ENCODE measurements at regions not wholly inside any gene's neighbourhood (a gene's known extent, or its start where the extent isn't known, plus 50 kb on each side); places are given as distances from the start of the nearest gene placed in this dataset.
"Not testable (repeated sequence)": the region's sequence is repeated elsewhere in the genome, so short reads cannot be mapped to it uniquely, and the experiment has no call there.

DNA sequence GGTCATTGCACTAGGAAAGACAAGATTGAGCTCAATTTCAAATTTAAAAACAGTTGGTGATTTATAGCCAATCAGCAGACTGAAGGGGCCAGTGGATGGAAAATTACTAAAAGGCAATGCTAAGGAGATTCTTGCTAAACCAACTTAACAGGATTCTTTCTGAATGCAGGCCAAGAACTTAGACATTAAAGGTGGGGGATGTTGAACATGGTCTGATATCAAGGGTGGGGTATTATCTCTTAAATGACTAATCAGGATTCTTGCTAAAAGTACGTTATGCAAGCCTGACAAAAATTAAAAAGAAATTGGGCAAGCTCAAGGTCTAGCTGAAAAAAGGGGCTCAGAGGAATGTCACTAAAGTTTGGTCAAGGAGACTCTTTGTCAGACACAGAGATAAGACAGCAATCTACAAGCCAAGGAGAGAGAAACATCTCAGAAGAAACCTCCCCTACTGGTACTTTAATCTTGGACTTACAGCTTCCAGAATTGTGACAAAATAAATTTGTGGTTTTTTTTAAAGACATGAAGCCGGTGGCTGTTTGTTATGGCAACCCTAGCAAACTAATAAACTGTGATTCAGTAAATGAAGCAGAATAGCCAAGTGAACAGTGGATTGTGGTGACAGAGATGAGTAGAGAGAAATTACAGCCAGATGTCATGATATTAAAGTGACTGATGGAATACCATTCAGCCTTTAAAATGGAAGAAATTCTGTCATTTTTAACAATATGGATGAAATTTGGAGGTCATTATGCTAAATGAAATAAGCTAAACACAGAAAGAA, 120.3 kb upstream of the KLHL4 start:
- no peak for DNase-seq (ENCODE audit: insufficient read length, low spot score)
- FAIRE-seq: no peak
- TF ChIP-seq, protein P1, sequence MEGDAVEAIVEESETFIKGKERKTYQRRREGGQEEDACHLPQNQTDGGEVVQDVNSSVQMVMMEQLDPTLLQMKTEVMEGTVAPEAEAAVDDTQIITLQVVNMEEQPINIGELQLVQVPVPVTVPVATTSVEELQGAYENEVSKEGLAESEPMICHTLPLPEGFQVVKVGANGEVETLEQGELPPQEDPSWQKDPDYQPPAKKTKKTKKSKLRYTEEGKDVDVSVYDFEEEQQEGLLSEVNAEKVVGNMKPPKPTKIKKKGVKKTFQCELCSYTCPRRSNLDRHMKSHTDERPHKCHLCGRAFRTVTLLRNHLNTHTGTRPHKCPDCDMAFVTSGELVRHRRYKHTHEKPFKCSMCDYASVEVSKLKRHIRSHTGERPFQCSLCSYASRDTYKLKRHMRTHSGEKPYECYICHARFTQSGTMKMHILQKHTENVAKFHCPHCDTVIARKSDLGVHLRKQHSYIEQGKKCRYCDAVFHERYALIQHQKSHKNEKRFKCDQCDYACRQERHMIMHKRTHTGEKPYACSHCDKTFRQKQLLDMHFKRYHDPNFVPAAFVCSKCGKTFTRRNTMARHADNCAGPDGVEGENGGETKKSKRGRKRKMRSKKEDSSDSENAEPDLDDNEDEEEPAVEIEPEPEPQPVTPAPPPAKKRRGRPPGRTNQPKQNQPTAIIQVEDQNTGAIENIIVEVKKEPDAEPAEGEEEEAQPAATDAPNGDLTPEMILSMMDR (IDR thresholded peaks at IDR 0.05; ENCODE audit: insufficient read depth, missing control alignments): no peak

DNA sequence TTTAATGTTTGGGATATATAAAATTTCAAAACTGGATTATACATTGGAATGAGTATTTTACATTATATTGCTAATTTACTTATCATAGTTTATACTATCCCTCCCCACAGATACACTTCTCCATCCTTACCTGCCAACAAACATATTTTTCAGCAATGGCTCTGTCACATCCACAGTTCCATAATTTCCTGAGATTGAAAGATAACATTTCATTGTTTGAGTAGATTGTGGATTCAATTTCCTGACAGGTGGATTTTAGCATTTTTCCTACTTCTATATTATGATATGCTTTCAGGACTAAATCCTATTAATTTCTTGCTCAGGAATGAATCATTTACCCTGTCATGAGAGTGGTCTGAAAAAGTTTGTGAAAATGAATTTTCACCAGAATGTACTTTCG, 115.3 kb upstream of the KLHL4 start:
- TF ChIP-seq, protein P1 (IDR thresholded peaks at IDR 0.05; ENCODE audit: insufficient read depth, missing control alignments): no peak
- no peak for DNase-seq (ENCODE audit: insufficient read length, low spot score)
- peak; percentile 78 for FAIRE-seq

GRCh38 chrX:87403551-87403950, 114.1 kb upstream of the KLHL4 start:
- no peak for FAIRE-seq
- no peak for DNase-seq (ENCODE audit: insufficient read length, low spot score)
- TF ChIP-seq, protein P1 (IDR thresholded peaks at IDR 0.05; ENCODE audit: insufficient read depth, missing control alignments): no peak

DNA sequence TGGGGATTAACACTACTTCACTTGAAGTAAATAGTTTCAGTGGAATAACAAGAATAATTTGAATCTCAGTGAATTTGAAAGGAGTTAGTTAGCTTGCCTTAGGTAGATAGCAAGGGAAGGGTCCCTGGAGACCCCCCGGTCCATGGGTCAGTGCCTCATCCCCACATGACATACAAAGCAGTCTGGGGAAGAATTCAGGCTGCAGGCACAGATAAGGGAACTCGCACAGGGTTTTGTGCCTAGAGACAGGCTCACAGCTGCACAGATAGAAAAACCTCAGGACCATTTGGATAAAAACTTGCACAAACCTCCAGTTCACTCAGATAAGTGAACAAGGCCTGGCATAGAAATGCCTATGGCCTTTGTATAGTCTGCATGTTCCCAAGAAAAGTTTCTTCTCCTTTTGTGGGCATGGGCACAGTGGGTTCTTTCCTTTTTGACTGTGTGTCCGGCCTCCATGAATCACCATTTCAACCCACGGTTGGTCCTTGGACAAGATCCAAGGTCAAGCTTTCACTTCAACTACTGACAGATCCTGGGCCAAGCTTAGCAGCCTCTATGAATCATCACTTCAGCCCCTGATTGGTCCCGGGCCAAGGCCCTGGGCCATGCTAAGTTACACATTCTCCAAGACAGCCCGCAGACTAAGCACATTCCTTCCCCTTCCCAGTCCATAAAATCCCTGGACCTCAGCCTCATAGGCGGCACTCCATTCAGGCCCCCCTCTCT, 108.3 kb upstream of the KLHL4 start:
- TF ChIP-seq, protein P1 (IDR thresholded peaks at IDR 0.05; ENCODE audit: insufficient read depth, missing control alignments): no peak
- DNase-seq (ENCODE audit: insufficient read length, low spot score): no peak
- FAIRE-seq: no peak

DNA sequence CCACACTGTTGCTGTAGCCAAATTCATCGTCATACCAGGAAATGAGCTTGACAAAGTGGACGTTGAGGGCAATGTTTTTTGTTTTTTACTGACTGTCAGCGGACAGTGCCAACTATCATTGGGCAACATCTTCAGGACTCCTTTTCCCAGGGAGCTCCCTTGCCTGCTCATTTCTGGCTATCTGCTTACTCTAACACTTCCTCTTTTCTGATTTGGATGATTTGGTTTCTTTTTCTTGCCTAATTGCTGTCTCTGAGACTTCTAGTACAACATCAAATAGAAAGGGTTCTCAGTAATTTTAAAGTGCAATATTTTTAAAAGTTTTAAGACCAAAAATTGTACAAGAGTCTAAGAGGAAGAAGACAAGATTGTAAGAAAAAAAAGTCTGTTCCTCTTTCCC, 92.0 kb upstream of the KLHL4 start:
- TF ChIP-seq, protein P1 (IDR thresholded peaks at IDR 0.05; ENCODE audit: insufficient read depth, missing control alignments): no peak
- DNase-seq (ENCODE audit: insufficient read length, low spot score) (no peak), FAIRE-seq (no peak)

DNA sequence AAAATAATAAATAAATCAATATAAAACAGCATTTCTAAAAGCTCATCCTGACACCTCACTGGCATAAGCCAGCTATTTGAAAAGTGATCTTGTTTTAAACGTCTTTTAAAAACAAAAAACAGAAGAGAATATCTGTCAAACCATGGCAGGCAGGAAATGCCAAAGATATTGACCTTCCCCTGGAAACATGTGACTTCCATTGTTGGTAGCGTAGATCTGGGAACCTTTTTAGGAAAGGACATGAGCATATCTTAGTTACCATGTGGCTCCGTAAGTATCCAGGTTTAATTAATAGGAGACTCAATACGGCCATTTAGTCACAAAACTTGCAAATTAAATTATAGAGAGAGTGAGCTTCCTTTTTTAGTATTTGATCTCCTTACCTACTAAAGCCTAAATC, 83.0 kb upstream of the KLHL4 start:
- TF ChIP-seq, protein P1 (IDR thresholded peaks at IDR 0.05; ENCODE audit: insufficient read depth, missing control alignments): no peak
- DNase-seq (ENCODE audit: insufficient read length, low spot score) (no peak), FAIRE-seq (no peak)

- DNase-seq (ENCODE audit: insufficient read length, low spot score); FAIRE-seq: not testable (repeated sequence)
Measured at GRCh38 chrX:87448613-87449012, 69.0 kb upstream of the KLHL4 start.

DNA sequence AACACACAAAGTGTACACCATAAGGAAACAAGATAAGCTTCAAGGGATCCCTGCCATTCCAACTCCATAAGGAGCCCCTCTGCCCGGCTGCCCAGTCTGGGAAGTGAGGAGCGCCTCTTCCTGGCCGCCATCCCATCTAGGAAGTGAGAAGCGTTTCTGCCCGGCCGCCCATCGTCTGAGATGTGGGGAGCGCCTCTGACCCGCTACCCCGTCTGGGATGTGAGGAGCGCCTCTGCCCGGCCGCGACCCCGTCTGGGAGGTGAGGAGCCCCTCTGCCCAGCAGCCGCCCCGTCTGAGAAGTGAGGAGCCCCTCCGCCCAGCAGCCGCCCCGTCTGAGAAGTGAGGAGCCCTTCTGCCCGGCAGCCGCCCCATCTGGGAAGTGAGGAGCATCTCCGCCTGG, 51.8 kb upstream of the KLHL4 start:
- FAIRE-seq; DNase-seq (ENCODE audit: insufficient read length, low spot score): not testable (repeated sequence)

Measured in D721Med (cell line).